ENCODE measurements at regions not wholly inside any gene's neighbourhood (a gene's known extent, or its start where the extent isn't known, plus 50 kb on each side); places are given as distances from the start of the nearest gene placed in this dataset.

DNA sequence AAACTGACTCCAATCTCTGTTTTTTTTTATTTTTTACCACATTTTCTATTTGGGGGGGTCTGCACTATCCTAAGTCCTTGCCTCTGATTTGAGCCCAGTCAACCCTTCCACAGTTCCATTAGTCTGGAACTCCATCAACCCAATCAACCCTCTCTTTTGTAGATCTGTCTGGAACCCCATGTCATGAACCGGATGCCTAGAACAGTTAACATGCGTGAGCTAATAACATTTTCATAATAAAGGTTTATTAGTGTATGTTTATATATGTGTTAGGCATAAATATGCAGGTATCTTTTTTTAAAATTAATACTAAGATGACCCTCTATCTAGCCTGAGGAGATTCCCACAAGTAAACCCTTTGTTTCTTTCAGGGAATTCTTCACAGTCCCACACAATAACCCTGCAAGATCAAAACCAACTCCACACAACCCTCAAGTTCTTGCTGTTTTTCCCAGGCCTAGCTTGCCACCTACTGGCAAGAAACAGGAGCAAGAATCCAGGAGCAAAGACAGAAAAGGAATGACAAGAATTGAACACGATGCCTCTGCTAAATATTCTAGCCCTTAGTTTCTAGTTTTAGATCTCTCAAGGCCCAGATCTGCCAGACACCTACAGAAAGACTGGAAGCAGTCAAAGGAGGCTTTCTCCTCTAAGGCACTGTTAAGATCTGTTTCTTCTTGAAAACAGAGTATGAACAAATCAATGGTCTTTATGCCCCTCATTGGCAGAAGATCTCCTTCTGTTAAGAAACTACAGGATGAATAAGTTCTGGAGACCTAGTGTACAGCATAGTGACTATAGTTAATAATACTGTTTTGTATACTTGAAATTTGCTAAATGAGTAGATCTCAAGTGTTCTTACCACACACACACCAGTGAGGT lies 100.4 kb downstream of the TRIM36 start:
- TF ChIP-seq POLR2AphosphoS5 (IDR thresholded peaks at IDR 0.05; ENCODE audit: borderline replicate concordance, low read depth, low read length) (no peak), EZH2 (IDR thresholded peaks at IDR 0.05) (no peak), FOXP2 (optimal IDR thresholded peaks at IDR 0.05; ENCODE audit: control extremely low read depth, extremely low read length, insufficient read depth) (no peak)
